Gastroesophageal sphincter (tissue), 4 donors: ENCODE measurements at regions not wholly inside any gene's neighbourhood (a gene's known extent, or its start where the extent isn't known, plus 50 kb on each side); places are given as distances from the start of the nearest gene placed in this dataset.

Experiments used
- ATAC-seq: fragments of 150-250 bp; one replicate; pipeline ENCODE4 v1.9.1; 2016; ENCODE audit warnings: mild to moderate bottlenecking, moderate library complexity
- H3K27ac ChIP-seq, 4 donors: fragments of 200-600 bp; sonication (generic) in 3 of 4; 1 replicate in 3 of 4; 2 replicates in 1 of 4; pipeline ENCODE4 v1.5.1; 2016 to 2019
- H3K27me3 ChIP-seq: fragments of 200-600 bp; sonication (generic); one replicate; pipeline ENCODE4 v1.5.1; 2019
- H3K36me3 ChIP-seq, 2 donors: fragments of 200-600 bp; sonication (generic); one replicate each; pipeline ENCODE4 v1.5.1; 2019; ENCODE audit warnings: control low read depth in 1 of 2
- H3K4me1 ChIP-seq, 3 donors: fragments of 200-600 bp; sonication (generic); 1 replicate in 2 of 3; 2 replicates in 1 of 3; pipeline ENCODE4 v1.5.1; 2016 to 2019; ENCODE audit warnings: control low read depth in 2 of 3
- H3K4me3 ChIP-seq, 2 donors: fragments of 200-600 bp; sonication (generic); one replicate each; pipeline ENCODE4 v1.5.1; 2019; ENCODE audit warnings: mild to moderate bottlenecking in 1 of 2, moderate library complexity in 1 of 2
- H3K9me3 ChIP-seq, 3 donors: fragments of 200-600 bp; sonication (generic); one replicate each; pipeline ENCODE4 v1.5.1; 2017 to 2019; ENCODE audit warnings: control low read depth in 2 of 3
- EP300 ChIP-seq: sonication (generic); formaldehyde crosslinking; IDR thresholded peaks from one replicate; pipeline ENCODE4 v1.6.1; 2017; ENCODE audit warnings: antibody characterized with exemption, mild to moderate bottlenecking
- POLR2A ChIP-seq, 2 donors: fragments of 450-650 bp; IDR thresholded peaks; one replicate each; pipeline ENCODE4 v1.6.1; 2017; ENCODE audit warnings: antibody characterized with exemption in 2 of 2, mild to moderate bottlenecking in 2 of 2, moderate library complexity in 1 of 2
- POLR2AphosphoS5 ChIP-seq: sonication (generic); formaldehyde crosslinking; IDR thresholded peaks from one replicate; pipeline ENCODE4 v1.6.1; 2017; ENCODE audit warnings: antibody characterized with exemption
- WGBS, 2 donors: methylation state at CpG; one replicate each; pipeline ENCODE4 v1.1.5; 2018; ENCODE audit warnings: low coverage in 1 of 2; 5-methylcytosine and 5-hydroxymethylcytosine counted together
- TF ChIP-seq, protein P1 (sequence below), 4 experiments: fragments of 200-600 bp in 2 of 4; fragments of 450-650 bp in 2 of 4; sonication (generic) in 1 of 4; IDR thresholded peaks; one replicate each; pipeline ENCODE4 v1.5.1; 2017 to 2019; ENCODE audit warnings: antibody characterized with exemption in 4 of 4, mild to moderate bottlenecking in 2 of 4, moderate library complexity in 2 of 4

DNA sequence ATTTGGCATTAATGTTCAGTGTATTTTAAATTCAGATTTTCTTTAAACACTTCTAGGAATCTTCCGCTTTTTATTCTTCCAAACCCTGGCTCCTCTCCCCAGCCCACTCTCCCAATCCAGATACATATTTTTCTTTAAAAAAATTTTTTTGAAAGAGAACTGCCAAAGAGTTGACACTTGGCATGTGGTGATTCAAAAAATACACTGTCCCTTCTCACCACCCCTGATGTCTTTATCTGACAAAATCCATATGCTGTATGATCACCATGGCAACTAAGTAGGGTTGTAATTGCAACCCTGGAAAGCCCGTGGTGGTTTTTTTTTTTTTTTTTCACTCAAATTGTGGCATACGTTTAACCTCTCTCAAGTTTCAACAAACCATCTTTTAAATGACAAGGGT is 355.8 kb upstream of the SASH1 start:
- Histone ChIP-seq H3K36me3 (no peaks in the 10 kb centered on the region), H3K4me1 (peaks cover 0 to 12% (median 0%) of the 10 kb centered on the region in 3 donors), H3K27ac (no peak overlapping the region), H3K4me3 (no peak overlapping the region), H3K9me3 (no peaks in the 10 kb centered on the region), H3K27me3 (no peaks in the 10 kb centered on the region)
- no peak for TF ChIP-seq POLR2A (IDR thresholded peaks at IDR 0.05)
- TF ChIP-seq EP300: no peak
- no peak for TF ChIP-seq POLR2AphosphoS5
- TF ChIP-seq, protein P1, sequence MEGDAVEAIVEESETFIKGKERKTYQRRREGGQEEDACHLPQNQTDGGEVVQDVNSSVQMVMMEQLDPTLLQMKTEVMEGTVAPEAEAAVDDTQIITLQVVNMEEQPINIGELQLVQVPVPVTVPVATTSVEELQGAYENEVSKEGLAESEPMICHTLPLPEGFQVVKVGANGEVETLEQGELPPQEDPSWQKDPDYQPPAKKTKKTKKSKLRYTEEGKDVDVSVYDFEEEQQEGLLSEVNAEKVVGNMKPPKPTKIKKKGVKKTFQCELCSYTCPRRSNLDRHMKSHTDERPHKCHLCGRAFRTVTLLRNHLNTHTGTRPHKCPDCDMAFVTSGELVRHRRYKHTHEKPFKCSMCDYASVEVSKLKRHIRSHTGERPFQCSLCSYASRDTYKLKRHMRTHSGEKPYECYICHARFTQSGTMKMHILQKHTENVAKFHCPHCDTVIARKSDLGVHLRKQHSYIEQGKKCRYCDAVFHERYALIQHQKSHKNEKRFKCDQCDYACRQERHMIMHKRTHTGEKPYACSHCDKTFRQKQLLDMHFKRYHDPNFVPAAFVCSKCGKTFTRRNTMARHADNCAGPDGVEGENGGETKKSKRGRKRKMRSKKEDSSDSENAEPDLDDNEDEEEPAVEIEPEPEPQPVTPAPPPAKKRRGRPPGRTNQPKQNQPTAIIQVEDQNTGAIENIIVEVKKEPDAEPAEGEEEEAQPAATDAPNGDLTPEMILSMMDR (IDR thresholded peaks at IDR 0.05): no peak
- 27 to 36% methylated on average over 2 to 3 of the region's 3 CpGs for WGBS, 2 donors
- ATAC-seq: no peak

DNA sequence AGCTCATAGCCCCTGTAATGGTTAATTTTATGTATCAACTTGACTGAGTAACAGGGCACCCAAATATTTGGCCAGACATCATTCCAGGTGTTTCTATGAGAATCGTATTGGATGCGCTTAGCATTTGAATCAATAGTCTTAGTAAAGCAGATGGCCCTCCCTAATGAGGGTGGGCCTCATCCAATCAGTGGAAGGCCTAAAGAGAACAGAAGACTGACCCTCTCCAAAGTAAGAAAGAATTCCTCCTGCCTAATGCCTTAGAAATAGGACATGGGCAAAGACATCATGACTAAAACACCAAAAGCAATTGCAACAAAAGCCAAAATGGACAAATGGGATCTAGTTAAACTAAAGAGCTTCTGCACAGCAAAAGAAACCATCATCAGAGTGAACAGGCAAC is 352.5 kb upstream of the SASH1 start:
- Histone ChIP-seq H3K36me3 (no peaks in the 10 kb centered on the region), H3K4me1 (no peaks in the 10 kb centered on the region), H3K27me3 (no peaks in the 10 kb centered on the region), H3K9me3 (no peaks in the 10 kb centered on the region), H3K27ac (no peak overlapping the region), H3K4me3 (no peak overlapping the region)
- ATAC-seq: no peak
- WGBS, 2 donors: 88% methylated on average over 2 of the region's 2 CpGs; no CpG with 5 or more reads in 1 of the 2 donors
- TF ChIP-seq EP300 (no peak), POLR2AphosphoS5 (no peak), POLR2A (IDR thresholded peaks at IDR 0.05) (no peak)
- TF ChIP-seq, protein P1 (IDR thresholded peaks at IDR 0.05): no peak

DNA sequence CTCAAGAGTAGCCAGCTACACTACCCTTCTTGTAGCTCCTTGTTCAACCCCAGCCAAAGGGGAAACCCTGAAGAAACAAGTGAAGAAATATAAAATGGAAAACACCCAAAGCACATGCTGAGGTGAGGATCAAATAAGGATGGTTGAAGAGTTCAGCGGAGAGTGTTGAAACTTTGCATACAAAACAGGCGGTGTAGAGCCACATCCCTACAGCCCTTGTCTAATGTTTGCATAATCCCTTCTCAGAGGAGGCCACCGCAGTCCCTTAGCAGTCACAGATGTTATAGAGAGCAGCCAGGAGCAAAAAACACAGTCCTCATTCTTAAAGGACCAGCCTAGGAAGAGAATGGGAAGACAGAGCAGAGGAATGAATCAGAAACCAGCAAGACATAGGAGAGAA is 350.7 kb upstream of the SASH1 start:
- Histone ChIP-seq H3K27me3 (no peaks in the 10 kb centered on the region), H3K4me3 (no peak overlapping the region), H3K27ac (no peak overlapping the region), H3K4me1 (no peaks in the 10 kb centered on the region), H3K36me3 (no peaks in the 10 kb centered on the region), H3K9me3 (no peaks in the 10 kb centered on the region)
- TF ChIP-seq EP300 (no peak), POLR2A (IDR thresholded peaks at IDR 0.05) (no peak), POLR2AphosphoS5 (no peak)
- TF ChIP-seq, protein P1 (IDR thresholded peaks at IDR 0.05): no peak
- no peak for ATAC-seq
- WGBS, 2 donors: 80 to 100% methylated on average over 1 to 3 of the region's 3 CpGs

DNA sequence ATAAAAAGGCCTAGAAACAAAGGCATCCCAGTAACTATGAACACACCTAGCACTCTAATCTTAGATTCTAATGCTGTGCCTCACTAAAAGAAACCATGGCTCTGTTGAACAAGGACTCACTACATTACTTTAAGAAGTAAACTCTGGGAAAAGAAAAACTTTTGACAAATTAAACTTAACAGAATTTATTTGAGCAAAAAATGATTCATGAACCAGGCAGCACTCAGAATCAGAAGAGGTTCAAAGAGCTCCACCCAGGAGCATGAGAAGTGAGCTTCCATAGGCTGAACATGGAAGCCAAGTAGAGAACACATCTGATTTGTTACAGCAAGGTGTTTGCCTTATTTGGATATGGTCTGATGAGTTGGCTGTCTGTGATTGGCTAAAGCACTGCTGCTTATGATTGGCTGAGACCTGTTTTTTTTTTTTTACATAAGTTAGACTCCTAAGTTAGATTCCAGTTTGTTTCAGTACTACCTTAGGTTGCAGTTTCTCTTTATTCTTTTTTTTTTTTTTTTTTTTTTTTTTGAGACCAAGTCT is 343.6 kb upstream of the SASH1 start:
- ATAC-seq: no peak
- Histone ChIP-seq H3K4me3 (no peak overlapping the region), H3K4me1 (no peaks in the 10 kb centered on the region), H3K27me3 (no peaks in the 10 kb centered on the region), H3K27ac (no peak overlapping the region), H3K9me3 (no peaks in the 10 kb centered on the region), H3K36me3 (no peaks in the 10 kb centered on the region)
- TF ChIP-seq POLR2A (IDR thresholded peaks at IDR 0.05) (no peak), EP300 (no peak), POLR2AphosphoS5 (no peak)
- TF ChIP-seq, protein P1 (IDR thresholded peaks at IDR 0.05): no peak

DNA sequence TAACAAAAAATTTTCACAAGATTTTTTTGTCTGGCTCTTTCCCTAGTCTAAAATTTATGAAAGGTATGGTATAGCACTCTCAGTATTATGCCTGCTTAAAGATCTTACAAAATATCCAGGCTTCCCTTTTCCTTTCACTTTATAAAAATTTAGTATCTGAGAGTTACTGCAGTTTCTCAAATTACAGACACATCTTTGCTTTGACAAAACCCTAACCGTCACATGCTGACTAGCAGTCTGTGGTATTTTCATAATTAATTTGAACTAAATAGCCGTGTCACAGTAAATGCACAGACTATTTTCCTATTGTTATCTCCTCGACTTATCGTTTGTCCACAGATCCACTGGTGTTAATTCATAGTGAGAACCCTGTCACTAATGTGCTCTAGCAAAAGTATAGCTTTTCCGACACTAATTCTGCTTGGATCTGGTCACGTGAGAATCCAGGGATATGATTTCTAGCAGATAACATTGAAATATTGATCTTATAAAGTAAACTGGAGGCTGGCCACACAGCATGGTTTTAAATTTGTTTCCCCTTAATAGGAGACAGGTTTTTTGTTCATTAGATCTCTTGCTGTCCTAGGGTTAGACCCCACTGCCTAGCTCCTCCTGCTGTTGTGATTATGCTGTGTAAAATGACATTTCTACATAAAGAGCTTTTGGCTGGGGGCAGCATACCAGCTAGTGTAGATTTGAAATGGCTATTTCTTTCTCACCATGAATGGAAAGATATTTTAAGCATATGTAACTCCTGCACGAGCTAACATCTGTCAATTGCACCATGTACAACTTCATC is 340.6 kb upstream of the SASH1 start:
- no peak overlapping the region for H3K27ac ChIP-seq
- WGBS, 2 donors: 25 to 57% methylated on average over 7 of the region's 7 CpGs
- no peaks in the 10 kb centered on the region for H3K9me3 ChIP-seq
- H3K36me3 ChIP-seq: no peaks in the 10 kb centered on the region
- H3K4me3 ChIP-seq: no peak overlapping the region
- no peak for TF ChIP-seq POLR2AphosphoS5
- TF ChIP-seq, protein P1 (IDR thresholded peaks at IDR 0.05): no peak
- TF ChIP-seq EP300: no peak
- no peak for TF ChIP-seq POLR2A (IDR thresholded peaks at IDR 0.05)
- no peak for ATAC-seq
- H3K27me3 ChIP-seq: no peaks in the 10 kb centered on the region
- no peaks in the 10 kb centered on the region for H3K4me1 ChIP-seq
